Glomerular endothelial cell (primary cell): ENCODE measurements at regions not wholly inside any gene's neighbourhood (a gene's known extent, or its start where the extent isn't known, plus 50 kb on each side); places are given as distances from the start of the nearest gene placed in this dataset.

ENCODE experiments used
- DNase-seq: peaks from one replicate; pipeline ENCODE4 v3.0.0-alpha.2; 2011; ENCODE audit warnings: low read depth, low spot score; ENCODE audit errors: extremely low read depth

DNA sequence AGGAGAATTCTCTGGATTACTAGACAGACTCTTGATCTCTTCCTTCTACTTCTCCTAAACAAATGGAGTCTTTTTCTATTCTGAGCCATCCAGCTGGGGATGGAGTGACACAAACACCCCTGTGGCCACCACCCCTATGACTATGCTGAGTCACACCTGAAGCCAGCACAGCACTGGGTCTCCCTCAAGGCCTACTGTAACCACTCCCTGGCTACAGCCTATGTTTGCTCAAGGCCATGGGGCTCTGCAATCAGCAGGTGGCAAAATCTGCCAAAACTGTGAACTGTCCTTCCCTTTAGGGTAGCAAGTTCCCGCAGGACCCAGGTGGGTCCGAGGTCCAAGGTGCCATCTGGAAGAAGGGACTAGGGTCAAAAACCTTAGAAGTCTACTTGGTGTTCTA, 132.3 kb downstream of the TINAG start:
- no peak for DNase-seq

- no peak for DNase-seq
These were observed 132.8 kb downstream of the TINAG start for GRCh38 chr6:54441020-54441419.

DNA sequence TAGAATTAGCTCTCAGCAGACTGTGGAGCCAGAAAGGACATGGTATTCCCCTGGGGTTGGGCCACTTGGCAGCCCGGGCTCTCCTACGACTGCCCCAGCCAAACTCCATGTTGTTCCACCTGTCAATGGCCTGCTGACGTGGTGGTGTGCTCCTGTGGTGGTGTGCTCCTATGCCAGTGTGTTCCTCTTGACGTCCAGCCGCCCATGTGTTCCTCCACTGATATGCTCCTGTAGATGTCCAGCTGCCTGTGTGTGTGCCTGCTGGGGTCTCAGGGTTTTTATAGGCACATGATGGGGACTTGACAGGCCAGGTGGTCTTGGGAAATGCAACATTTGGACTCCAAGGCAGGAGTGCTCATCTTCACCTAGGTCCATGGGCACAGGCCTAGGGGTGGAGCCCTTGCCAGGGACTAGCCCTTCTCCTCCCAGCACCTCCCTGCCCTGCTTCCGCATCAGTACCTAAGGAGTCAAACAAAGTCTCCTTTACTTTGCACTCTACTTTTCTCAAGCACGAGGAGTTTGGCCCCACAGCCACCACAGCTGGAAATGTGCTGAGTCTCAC, 133.5 kb downstream of the TINAG start:
- no peak for DNase-seq

- no peak for DNase-seq
These were observed 137.0 kb downstream of the TINAG start for GRCh38 chr6:54445207-54445606.

- DNase-seq: no peak
These were observed 140.4 kb downstream of the TINAG start for GRCh38 chr6:54448617-54449016.

GRCh38 chr6:54451516-54451915, 143.3 kb downstream of the TINAG start:
- DNase-seq: no peak

GRCh38 chr6:54463354-54464024, 155.2 kb downstream of the TINAG start:
- DNase-seq: no peak

GRCh38 chr6:54465649-54466300, 157.5 kb downstream of the TINAG start:
- DNase-seq: no peak

DNA sequence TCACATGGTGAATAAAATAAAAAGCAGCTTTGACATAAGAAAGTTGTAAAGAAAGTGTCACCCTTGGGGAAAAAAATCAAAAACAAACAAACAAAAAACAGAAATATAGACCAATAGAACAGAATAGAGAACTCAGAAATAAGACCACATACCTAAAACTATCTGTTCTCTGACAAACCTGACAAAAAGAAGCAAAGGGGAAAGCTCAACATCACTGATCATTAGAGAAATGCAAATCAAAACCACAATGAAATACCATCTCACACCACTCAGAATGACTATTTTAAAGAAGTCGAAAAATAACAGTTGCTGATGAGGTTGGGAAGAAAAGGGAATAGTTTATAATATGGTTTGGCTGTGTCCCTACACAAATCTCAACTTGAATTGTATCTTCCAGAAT, 159.1 kb downstream of the TINAG start:
- no peak for DNase-seq

DNA sequence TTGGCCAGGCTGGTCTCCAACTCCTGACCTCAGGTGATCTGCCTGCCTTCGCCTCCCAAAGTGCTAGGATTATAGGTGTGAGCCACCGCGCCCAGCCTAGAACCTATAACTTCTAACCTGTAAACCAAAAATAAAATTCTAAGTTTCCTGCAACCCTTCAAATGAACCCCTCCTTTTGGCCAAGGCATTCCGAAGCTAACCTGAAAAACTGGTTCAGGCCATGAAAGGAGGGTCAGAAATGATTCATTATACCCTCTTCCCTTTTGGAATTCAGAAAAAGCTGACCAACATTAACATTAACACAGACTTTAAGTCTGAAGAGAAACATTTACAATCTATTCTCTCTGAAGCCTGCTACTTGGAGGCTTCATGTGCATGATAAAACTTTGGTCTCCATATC, 165.1 kb downstream of the TINAG start:
- DNase-seq: no peak

DNA sequence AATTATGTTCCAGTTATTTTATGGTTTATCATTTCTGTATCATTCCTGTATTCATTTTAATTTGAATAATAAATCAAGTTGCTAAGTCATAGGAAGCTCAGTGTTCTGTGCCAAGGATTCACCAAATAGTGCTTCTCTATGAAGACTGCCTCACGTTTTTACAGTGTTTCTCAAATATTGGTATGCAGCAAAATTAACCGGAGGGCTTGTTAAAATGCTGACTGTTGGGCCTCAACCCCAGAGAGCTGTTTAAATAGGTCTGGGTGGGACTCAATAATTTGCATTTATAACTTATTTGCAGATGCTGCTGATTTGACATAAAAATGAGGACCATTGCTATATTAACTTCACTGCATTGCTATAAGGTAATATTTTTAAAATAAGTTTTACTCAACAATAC, 166.7 kb downstream of the TINAG start:
- DNase-seq: no peak

DNA sequence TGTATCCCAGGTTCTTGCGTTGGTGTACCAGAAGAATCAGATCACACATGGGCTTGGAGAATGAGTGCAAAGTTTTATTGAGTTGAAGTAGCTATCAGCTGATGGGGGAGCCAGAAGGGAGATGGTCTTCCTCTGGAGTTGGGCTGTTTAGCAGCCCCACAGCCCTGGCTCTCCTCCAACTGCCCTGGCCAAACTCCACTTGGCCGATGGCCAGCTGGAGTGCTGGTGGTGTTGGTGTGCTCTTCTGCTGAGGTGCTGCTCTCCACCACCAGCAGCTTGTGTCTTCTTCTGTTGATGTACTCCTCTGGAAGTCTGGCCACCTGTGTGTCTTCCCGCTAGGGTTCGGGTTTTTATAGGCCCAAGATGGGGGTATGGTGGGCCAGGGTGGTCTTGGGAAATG, 172.8 kb downstream of the TINAG start:
- no peak for DNase-seq

DNA sequence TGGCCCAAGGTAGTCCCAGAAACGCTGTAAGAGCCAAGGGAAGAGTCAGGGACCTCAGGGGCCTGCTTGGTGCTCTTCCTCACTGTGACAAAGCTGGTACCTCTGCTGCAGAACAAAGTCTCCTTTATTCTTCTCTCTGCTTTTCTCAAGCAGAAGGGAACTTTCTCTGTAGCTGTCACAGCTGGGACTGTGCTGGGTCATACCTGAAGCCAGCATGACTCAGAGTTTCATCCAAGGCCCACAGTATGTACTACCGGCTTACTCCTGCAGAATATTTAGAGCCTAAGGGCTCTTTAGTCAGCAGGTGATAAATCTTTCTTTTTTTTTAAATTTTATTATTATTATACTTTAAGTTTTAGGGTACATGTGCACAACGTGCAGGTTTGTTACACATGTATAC, 183.2 kb downstream of the TINAG start:
- DNase-seq: no peak

GRCh38 chr6:54493138-54493537, 184.9 kb downstream of the TINAG start:
- DNase-seq: no peak

- DNase-seq: no peak
These were observed 194.9 kb downstream of the TINAG start for GRCh38 chr6:54503144-54503543.

GRCh38 chr6:54515013-54515412, 206.8 kb downstream of the TINAG start:
- DNase-seq: no peak

DNA sequence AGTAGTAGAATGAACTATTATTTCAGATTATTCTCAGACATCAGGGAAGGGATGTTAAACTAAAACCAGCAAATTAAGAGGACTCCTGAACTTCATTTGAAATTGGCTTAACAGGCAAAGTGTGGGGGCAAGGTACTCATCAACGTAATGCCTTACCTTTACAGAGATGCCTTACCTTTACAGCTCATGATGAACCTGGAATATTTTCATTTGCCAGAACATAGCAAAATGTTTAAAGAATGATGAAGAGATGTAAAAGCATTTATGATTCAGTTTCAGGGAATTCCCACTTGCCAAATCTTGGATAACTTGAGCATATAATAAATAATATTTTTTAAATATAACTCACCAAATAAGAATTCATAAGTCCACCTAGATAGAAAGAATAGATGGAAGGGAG, 207.5 kb downstream of the TINAG start:
- DNase-seq: no peak

GRCh38 chr6:54516321-54516720, 208.1 kb downstream of the TINAG start:
- DNase-seq: no peak

GRCh38 chr6:54519161-54519560, 210.9 kb downstream of the TINAG start:
- no peak for DNase-seq

DNA sequence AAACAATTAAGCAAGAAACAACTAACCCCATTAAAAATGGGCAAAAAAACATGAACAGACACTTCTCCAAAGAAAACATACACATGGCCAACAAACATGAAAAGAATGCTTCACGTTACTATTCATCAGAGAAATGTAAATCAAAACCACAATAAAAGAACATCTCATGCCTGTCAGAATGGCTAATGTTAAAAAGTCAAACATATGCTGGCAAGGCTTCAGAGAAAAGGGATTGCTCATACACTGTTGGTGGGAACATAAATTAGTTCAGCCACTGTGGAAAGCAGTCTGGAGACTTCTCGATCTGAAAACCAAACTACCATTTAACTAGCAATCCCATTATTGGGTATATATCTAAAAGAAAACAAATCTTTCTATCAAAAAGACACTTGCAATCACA, 217.5 kb downstream of the TINAG start:
- DNase-seq: no peak

GRCh38 chr6:54533567-54533966, 225.3 kb downstream of the TINAG start:
- DNase-seq: no peak

GRCh38 chr6:54535568-54535967, 227.3 kb downstream of the TINAG start:
- DNase-seq: no peak
